ENCODE measurements at regions not wholly inside any gene's neighbourhood (a gene's known extent, or its start where the extent isn't known, plus 50 kb on each side); places are given as distances from the start of the nearest gene placed in this dataset.
A peak's percentile ranks its signal among the peaks of the same experiment; 100 is the strongest.

DNA sequence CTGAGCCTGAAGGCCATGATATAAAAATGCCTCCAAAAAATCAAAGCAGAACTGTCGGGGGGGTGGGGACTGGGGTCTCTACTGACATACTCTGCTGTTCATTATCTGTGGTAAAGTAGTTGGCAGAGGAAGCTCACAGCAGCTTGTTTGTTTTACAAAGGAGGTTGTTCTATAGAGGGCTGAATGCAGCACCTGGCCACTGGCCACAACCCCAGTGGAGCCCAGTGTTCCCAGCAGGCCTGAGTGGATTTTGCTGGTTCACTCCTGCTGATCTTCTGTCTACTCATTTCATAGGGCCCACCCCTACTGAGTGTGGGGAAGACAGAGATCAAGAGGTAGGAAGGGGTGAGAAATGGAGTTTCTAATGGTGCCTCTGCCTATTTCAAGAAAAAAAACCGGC, 125.5 kb downstream of the DIPK2A start:
- TF ChIP-seq, protein P1, sequence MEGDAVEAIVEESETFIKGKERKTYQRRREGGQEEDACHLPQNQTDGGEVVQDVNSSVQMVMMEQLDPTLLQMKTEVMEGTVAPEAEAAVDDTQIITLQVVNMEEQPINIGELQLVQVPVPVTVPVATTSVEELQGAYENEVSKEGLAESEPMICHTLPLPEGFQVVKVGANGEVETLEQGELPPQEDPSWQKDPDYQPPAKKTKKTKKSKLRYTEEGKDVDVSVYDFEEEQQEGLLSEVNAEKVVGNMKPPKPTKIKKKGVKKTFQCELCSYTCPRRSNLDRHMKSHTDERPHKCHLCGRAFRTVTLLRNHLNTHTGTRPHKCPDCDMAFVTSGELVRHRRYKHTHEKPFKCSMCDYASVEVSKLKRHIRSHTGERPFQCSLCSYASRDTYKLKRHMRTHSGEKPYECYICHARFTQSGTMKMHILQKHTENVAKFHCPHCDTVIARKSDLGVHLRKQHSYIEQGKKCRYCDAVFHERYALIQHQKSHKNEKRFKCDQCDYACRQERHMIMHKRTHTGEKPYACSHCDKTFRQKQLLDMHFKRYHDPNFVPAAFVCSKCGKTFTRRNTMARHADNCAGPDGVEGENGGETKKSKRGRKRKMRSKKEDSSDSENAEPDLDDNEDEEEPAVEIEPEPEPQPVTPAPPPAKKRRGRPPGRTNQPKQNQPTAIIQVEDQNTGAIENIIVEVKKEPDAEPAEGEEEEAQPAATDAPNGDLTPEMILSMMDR (IDR thresholded peaks at IDR 0.05; ENCODE audit: insufficient read depth, low read length) = no peak
- no peak for DNase-seq (ENCODE audit: low read depth)
- no peak overlapping the region for H3K4me3 ChIP-seq (ENCODE audit: low read depth, low read length)

DNA sequence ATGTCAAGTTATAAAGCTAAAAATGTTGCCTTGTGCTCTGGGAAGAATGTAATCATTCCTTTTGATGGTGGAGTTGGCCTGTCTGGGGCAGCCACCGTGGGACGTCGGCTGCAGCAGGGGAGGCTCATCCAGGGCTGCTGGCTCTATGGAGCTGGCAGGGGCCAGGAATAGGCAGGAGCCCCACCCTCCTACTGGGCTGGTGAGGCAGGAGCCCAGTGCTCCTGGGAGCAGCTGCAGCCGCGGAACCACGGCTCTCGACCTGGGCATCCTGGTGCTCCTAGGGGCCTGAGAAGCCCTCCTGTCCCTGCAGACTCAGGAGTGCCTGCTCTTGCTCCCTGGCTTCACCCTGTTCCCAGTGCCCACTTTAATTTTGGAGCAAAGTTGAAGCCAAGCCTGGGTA, 127.1 kb downstream of the DIPK2A start:
- DNase-seq (ENCODE audit: low read depth) = no peak
- H3K4me3 ChIP-seq (ENCODE audit: low read depth, low read length) = no peak overlapping the region
- TF ChIP-seq, protein P1 (IDR thresholded peaks at IDR 0.05; ENCODE audit: insufficient read depth, low read length) = no peak

DNA sequence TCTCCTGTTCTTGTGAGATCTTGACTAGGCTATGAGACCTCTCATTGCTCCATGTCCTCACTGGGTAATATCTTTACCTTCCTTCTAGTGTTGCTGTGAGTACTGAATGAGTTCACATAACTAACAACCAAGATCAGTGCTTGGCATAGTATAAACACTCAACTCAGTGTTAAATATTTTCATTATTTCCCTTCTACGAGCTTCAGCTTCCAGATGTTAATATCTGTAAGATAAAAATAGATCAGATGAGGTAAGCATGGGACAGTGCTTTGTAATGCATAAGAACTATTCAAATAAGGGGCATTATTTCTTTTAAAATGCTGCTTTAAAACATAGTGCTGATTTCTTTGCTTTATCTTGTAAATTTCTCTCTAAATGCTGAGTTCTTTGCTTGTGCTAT, 130.8 kb downstream of the DIPK2A start:
- DNase-seq (ENCODE audit: low read depth) = no peak
- TF ChIP-seq, protein P1 (IDR thresholded peaks at IDR 0.05; ENCODE audit: insufficient read depth, low read length) = no peak
- H3K4me3 ChIP-seq (ENCODE audit: low read depth, low read length) = no peak overlapping the region

DNA sequence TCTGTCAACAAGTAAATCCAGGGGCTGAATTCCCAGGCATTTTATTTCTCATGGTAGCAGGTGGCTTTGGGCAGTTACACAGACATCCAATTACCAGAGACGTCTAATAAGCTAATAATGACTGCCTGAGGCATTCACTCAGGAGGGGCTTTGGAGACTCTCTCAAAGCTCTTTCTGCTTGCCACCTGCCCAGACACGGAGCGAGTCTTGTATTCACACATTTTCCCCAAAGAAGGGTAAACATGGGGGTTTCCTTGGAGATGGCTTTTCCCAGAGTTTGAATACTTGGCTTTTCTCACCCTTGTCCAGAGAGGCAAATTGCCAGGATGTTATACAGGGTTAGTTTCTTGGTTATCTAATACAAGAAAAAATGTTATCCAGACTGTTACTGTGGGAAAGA, 132.6 kb downstream of the DIPK2A start:
- TF ChIP-seq, protein P1 (IDR thresholded peaks at IDR 0.05; ENCODE audit: insufficient read depth, low read length) = no peak
- H3K4me3 ChIP-seq (ENCODE audit: low read depth, low read length) = no peak overlapping the region
- DNase-seq (ENCODE audit: low read depth) = no peak

DNA sequence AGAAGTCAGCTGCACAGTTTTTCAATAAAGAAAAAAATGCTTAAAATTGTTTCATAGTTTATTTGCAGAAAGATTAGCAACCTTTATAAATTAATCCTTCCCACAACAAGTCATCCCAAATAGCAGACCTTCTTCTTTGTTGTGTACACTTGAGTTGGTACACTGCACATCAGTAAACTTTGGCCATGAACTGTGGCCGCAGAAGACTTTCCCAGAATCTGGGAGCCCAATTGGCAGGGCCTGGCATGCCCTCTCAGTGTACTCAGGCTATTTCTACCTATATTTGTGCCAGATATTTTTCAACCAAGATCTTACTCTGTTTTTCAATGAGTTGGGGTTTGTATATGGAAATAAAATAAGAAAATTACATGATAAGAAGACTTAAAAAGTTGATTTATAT, 133.1 kb downstream of the DIPK2A start:
- TF ChIP-seq, protein P1 (IDR thresholded peaks at IDR 0.05; ENCODE audit: insufficient read depth, low read length) = no peak
- DNase-seq (ENCODE audit: low read depth) = no peak
- H3K4me3 ChIP-seq (ENCODE audit: low read depth, low read length) = no peak overlapping the region

DNA sequence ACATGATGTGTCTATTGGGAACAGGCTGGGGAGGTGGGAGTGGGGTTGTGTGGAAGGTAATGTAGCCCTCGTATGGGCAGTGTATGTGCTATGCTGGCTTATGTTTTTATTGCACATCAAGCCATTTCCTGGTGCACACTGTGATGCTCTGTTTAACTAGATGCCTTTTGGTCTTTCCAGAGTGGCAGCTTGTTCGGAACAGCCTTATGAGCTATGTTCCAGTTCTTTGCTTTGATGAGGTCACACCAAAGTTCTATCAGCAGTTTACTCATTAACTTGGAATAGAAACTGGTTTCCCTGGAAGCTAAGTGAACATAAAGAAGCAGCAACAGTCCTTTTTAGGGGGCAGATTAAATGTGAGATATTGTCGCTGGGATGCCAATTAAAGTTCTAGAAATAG, 133.9 kb downstream of the DIPK2A start:
- TF ChIP-seq, protein P1 (IDR thresholded peaks at IDR 0.05; ENCODE audit: insufficient read depth, low read length) = no peak
- H3K4me3 ChIP-seq (ENCODE audit: low read depth, low read length) = no peak overlapping the region
- DNase-seq (ENCODE audit: low read depth) = no peak

DNA sequence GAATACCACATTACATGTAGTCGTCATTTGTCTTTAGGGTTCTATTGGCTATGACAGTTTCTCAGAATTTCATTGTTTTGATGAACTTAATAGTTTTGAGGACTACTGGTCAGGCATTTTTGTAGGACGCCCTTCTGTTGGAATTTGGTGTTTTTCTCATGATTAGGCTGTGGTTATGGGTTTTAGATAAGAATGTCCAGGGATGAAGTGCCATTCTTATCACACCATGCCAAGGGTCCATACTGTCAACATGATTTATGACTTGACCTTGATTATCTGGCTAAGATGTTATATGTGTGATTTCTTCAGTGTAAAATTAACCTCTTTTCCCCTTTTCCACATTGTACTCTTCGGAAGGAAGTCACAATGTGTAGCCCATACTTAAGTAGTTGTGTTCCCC, 135.3 kb downstream of the DIPK2A start:
- DNase-seq (ENCODE audit: low read depth) = peak; percentile 19
- H3K4me3 ChIP-seq (ENCODE audit: low read depth, low read length) = no peak overlapping the region
- TF ChIP-seq, protein P1 (IDR thresholded peaks at IDR 0.05; ENCODE audit: insufficient read depth, low read length) = no peak

All from fibroblast of the aortic adventitia (primary cell).